Transverse colon (tissue), 3 donors: ENCODE measurements at regions not wholly inside any gene's neighbourhood (a gene's known extent, or its start where the extent isn't known, plus 50 kb on each side); places are given as distances from the start of the nearest gene placed in this dataset.

ENCODE experiments used
- CTCF ChIP-seq, 5 experiments: fragments of 200-600 bp in 3 of 5; fragments of 450-650 bp in 2 of 5; sonication (generic) in 3 of 5; IDR thresholded peaks; 1 replicate in 2 of 5; 2 replicates in 3 of 5; pipeline ENCODE4 v1.5.1; 2016 to 2017; ENCODE audit warnings: antibody characterized with exemption in 5 of 5, inconsistent platforms in 3 of 5, mild to moderate bottlenecking in 2 of 5, moderate library complexity in 1 of 5
- POLR2A ChIP-seq: fragments of 450-650 bp; IDR thresholded peaks from one replicate; pipeline ENCODE4 v1.6.1; 2016; ENCODE audit warnings: antibody characterized with exemption, mild to moderate bottlenecking, moderate library complexity

DNA sequence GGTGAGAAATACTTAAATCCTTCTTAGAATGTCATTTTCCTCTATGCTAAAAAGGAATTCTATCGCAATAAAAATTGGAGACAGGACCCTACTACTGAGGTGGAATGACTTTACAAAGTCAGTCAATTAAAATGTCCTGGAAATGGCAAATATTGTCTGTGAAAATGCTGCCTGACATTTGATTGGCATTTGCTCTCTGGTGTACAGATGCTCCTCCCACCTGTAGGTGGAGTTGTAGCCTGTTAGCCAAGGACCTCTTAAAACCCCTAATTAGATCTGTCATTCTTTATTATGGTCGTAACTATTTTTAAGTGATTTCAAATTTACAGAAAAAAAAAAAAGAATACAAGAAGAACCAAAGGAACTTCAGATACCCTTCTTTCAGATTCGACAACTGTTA is 393.1 kb upstream of the KLHL29 start:
- no peak for TF ChIP-seq CTCF (IDR thresholded peaks at IDR 0.05)
- no peak for TF ChIP-seq POLR2A
